ENCODE measurements at regions not wholly inside any gene's neighbourhood (a gene's known extent, or its start where the extent isn't known, plus 50 kb on each side); places are given as distances from the start of the nearest gene placed in this dataset.

DNA sequence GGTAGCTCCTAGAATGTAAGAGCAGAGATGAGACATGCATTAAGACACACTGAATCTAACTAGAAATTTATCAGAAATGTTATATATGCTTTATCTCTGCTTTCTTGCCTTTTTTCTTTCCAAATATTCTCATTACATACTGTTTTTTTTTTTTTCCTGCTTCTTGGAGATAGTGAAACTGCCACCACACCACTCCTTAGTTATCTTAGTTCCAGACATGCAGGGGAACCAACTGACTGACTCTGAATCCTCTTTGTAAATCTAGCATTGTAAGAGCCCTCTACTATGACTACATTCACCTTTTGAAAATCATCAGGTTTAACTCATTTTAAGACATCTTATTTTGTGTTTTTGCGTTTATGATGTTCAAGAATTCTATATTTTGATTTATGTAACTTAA, 181.3 kb upstream of the ST8SIA4 start:
- TF ChIP-seq, protein P1, sequence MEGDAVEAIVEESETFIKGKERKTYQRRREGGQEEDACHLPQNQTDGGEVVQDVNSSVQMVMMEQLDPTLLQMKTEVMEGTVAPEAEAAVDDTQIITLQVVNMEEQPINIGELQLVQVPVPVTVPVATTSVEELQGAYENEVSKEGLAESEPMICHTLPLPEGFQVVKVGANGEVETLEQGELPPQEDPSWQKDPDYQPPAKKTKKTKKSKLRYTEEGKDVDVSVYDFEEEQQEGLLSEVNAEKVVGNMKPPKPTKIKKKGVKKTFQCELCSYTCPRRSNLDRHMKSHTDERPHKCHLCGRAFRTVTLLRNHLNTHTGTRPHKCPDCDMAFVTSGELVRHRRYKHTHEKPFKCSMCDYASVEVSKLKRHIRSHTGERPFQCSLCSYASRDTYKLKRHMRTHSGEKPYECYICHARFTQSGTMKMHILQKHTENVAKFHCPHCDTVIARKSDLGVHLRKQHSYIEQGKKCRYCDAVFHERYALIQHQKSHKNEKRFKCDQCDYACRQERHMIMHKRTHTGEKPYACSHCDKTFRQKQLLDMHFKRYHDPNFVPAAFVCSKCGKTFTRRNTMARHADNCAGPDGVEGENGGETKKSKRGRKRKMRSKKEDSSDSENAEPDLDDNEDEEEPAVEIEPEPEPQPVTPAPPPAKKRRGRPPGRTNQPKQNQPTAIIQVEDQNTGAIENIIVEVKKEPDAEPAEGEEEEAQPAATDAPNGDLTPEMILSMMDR (IDR thresholded peaks at IDR 0.05): no peak
- TF ChIP-seq POLR2A (IDR thresholded peaks at IDR 0.05): no peak

All from adrenal gland (tissue), 5 donors.